NCI-H1048 (cell line): ENCODE measurements at regions not wholly inside any gene's neighbourhood (a gene's known extent, or its start where the extent isn't known, plus 50 kb on each side); places are given as distances from the start of the nearest gene placed in this dataset.
"Not testable (repeated sequence)": the region's sequence is repeated elsewhere in the genome, so short reads cannot be mapped to it uniquely, and the experiment has no call there.

ENCODE experiments used
- DNase-seq: peaks from one replicate; lab custom pipeline; 2025; lab: John Stamatoyannopoulos, UW

GRCh38 chr5:91839233-91839632, 456.1 kb upstream of the ARRDC3 start:
- no peak for DNase-seq

- no peak for DNase-seq
Measured at GRCh38 chr5:91830361-91830953, 447.3 kb upstream of the ARRDC3 start.

- DNase-seq, result no peak
Measured at GRCh38 chr5:91825618-91826017, 442.5 kb upstream of the ARRDC3 start.

GRCh38 chr5:91824406-91824805, 441.3 kb upstream of the ARRDC3 start:
- DNase-seq, result no peak

- DNase-seq, result no peak
Measured at GRCh38 chr5:91820874-91821273, 437.8 kb upstream of the ARRDC3 start.

- no peak for DNase-seq
Measured at GRCh38 chr5:91816681-91817080, 433.6 kb upstream of the ARRDC3 start.

- DNase-seq, result no peak
Measured at GRCh38 chr5:91797576-91797975, 414.5 kb upstream of the ARRDC3 start.

- no peak for DNase-seq
Measured at GRCh38 chr5:91794856-91795548, 411.9 kb upstream of the ARRDC3 start.

- no peak for DNase-seq
Measured at GRCh38 chr5:91794455-91794854, 411.3 kb upstream of the ARRDC3 start.

GRCh38 chr5:91787718-91788117, 404.6 kb upstream of the ARRDC3 start:
- DNase-seq, result peak; percentile 26

GRCh38 chr5:91777671-91778070, 394.6 kb upstream of the ARRDC3 start:
- DNase-seq, result no peak

- no peak for DNase-seq
Measured at GRCh38 chr5:91776249-91776648, 393.1 kb upstream of the ARRDC3 start.

GRCh38 chr5:91770400-91770799, 387.3 kb upstream of the ARRDC3 start:
- no peak for DNase-seq

- not testable (repeated sequence) for DNase-seq
Measured at GRCh38 chr5:91757383-91757782, 374.3 kb upstream of the ARRDC3 start.

GRCh38 chr5:91754990-91755389, 371.9 kb upstream of the ARRDC3 start:
- DNase-seq, result no peak

- not testable (repeated sequence) for DNase-seq
Measured at GRCh38 chr5:91744470-91744869, 361.4 kb upstream of the ARRDC3 start.

- no peak for DNase-seq
Measured at GRCh38 chr5:91742550-91742949, 359.4 kb upstream of the ARRDC3 start.

- DNase-seq, result no peak
Measured at GRCh38 chr5:91741764-91742505, 358.8 kb upstream of the ARRDC3 start.

- no peak for DNase-seq
Measured at GRCh38 chr5:91730026-91730425, 346.9 kb upstream of the ARRDC3 start.

- DNase-seq, result no peak
Measured at GRCh38 chr5:91727463-91727862, 344.3 kb upstream of the ARRDC3 start.

GRCh38 chr5:91722736-91723467, 339.8 kb upstream of the ARRDC3 start:
- no peak for DNase-seq

GRCh38 chr5:91712718-91713117, 329.6 kb upstream of the ARRDC3 start:
- DNase-seq, result no peak

GRCh38 chr5:91707521-91707841, 324.4 kb upstream of the ARRDC3 start:
- DNase-seq, result no peak
